Esophagus squamous epithelium (tissue), 4 donors: ENCODE measurements at regions not wholly inside any gene's neighbourhood (a gene's known extent, or its start where the extent isn't known, plus 50 kb on each side); places are given as distances from the start of the nearest gene placed in this dataset.

Experiments used
- POLR2A ChIP-seq, 4 donors: fragments of 450-650 bp; IDR thresholded peaks; one replicate each; pipeline ENCODE4 v1.6.1; 2017; ENCODE audit warnings: antibody characterized with exemption in 4 of 4, mild to moderate bottlenecking in 4 of 4, moderate library complexity in 3 of 4
- TF ChIP-seq, protein P1 (sequence below), 6 experiments: fragments of 450-650 bp in 4 of 6; fragments of 200-600 bp in 2 of 6; sonication (generic) in 2 of 6; IDR thresholded peaks; one replicate each; pipeline ENCODE4 v1.5.1; 2016 to 2019; ENCODE audit warnings: antibody characterized with exemption in 6 of 6, mild to moderate bottlenecking in 4 of 6, moderate library complexity in 4 of 6

DNA sequence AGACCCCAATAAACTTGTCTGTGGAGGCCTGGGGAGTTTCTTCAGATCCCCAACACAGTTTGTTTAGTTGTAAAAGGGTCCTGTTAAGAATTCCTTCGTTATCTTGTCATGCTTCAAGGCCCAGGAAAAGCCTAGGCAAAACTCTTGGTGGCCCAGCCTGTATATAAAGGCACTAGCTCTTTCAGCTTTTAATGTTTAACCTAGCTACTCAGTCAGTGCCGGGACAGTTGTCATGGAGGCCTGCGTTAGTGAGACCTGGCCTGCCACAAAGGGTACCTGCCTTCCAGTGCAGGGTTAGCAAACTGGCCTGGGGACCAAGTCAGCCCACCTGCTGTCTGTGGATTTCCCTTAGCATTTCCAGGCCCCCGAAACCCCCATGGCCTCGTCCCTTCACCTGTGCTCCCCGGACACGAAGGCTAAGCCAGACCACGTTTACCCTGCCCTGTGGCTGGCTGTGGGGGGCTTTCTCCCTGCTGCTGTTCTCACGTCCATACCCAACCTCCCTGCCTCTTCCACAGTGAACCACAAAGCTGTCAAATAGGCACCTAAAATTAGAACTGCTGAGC, 96.9 kb upstream of the PPP2R2D start:
- TF ChIP-seq POLR2A (IDR thresholded peaks at IDR 0.05), result no peak
- TF ChIP-seq, protein P1, sequence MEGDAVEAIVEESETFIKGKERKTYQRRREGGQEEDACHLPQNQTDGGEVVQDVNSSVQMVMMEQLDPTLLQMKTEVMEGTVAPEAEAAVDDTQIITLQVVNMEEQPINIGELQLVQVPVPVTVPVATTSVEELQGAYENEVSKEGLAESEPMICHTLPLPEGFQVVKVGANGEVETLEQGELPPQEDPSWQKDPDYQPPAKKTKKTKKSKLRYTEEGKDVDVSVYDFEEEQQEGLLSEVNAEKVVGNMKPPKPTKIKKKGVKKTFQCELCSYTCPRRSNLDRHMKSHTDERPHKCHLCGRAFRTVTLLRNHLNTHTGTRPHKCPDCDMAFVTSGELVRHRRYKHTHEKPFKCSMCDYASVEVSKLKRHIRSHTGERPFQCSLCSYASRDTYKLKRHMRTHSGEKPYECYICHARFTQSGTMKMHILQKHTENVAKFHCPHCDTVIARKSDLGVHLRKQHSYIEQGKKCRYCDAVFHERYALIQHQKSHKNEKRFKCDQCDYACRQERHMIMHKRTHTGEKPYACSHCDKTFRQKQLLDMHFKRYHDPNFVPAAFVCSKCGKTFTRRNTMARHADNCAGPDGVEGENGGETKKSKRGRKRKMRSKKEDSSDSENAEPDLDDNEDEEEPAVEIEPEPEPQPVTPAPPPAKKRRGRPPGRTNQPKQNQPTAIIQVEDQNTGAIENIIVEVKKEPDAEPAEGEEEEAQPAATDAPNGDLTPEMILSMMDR (IDR thresholded peaks at IDR 0.05), result no peak
